SU-DHL-6 (cell line): ENCODE measurements at regions not wholly inside any gene's neighbourhood (a gene's known extent, or its start where the extent isn't known, plus 50 kb on each side); places are given as distances from the start of the nearest gene placed in this dataset.

Source experiments
- EZH2phosphoT487 ChIP-seq: fragments of 200-600 bp; sonication (generic), shearing (Covaris generic); conservative IDR thresholded peaks from 2 replicates; pipeline ENCODE4 v1.6.1; 2018; ENCODE audit warnings: mild to moderate bottlenecking, antibody characterized with exemption, low read length, moderate library complexity, mixed read lengths
- TF ChIP-seq, protein P1 (sequence below): fragments of 200-600 bp; sonication (generic); IDR thresholded peaks from one replicate; pipeline ENCODE4 v1.5.1; 2017; ENCODE audit warnings: antibody characterized with exemption, mild to moderate bottlenecking, low read length, moderate library complexity; ENCODE audit not compliant: insufficient read depth, poor library complexity, severe bottlenecking

DNA sequence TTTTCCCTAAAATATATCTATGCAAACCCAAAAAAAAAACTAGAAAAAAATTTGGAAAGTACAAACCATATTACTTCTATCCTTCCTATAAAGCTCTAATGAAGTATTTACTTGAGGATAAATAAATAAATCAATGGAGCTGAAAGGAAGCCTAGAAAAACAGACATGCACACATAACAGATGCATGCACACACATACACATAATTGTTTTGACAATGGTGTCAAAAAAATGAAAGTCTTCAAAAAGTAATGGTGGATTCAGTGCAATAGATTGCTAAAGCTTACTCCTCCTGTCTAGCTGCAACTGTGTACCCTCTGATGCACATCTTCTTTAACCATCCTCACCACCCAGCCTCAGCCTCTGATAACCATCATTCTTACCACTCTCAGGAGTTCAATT is 521.9 kb upstream of the RGS18 start:
- TF ChIP-seq, protein P1, sequence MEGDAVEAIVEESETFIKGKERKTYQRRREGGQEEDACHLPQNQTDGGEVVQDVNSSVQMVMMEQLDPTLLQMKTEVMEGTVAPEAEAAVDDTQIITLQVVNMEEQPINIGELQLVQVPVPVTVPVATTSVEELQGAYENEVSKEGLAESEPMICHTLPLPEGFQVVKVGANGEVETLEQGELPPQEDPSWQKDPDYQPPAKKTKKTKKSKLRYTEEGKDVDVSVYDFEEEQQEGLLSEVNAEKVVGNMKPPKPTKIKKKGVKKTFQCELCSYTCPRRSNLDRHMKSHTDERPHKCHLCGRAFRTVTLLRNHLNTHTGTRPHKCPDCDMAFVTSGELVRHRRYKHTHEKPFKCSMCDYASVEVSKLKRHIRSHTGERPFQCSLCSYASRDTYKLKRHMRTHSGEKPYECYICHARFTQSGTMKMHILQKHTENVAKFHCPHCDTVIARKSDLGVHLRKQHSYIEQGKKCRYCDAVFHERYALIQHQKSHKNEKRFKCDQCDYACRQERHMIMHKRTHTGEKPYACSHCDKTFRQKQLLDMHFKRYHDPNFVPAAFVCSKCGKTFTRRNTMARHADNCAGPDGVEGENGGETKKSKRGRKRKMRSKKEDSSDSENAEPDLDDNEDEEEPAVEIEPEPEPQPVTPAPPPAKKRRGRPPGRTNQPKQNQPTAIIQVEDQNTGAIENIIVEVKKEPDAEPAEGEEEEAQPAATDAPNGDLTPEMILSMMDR = no peak
- no peak for TF ChIP-seq EZH2phosphoT487
